ENCODE measurements at regions not wholly inside any gene's neighbourhood (a gene's known extent, or its start where the extent isn't known, plus 50 kb on each side); places are given as distances from the start of the nearest gene placed in this dataset.

- Histone ChIP-seq H3K9me3 (no peaks in the 10 kb centered on the region), H3K4me1 (peaks cover 0 to 27% (median 7%) of the 10 kb centered on the region in 4 donors), H3K36me3 (no peaks in the 10 kb centered on the region), H3K27me3 (no peaks in the 10 kb centered on the region), H3K4me3 (peak overlapping the region; percentile 47 to 77 (median 62)), H3K27ac (peak overlapping the region; percentile 86 to 95 (median 94))
- TF ChIP-seq POLR2A (IDR thresholded peaks at IDR 0.05) (no peak), CTCF (IDR thresholded peaks at IDR 0.05) (no peak)
- DNase-seq: no peak
These were observed 61.9 kb upstream of the IRF2 start for GRCh38 chr4:184536065-184536880.

- no peak overlapping the region for H3K4me3 ChIP-seq
- DNase-seq: no peak
- TF ChIP-seq CTCF (IDR thresholded peaks at IDR 0.05) (no peak), POLR2A (IDR thresholded peaks at IDR 0.05) (no peak)
- H3K27ac ChIP-seq: peak overlapping the region; percentile 38 to 86 (median 57)
- peaks cover 0 to 27% (median 7%) of the 10 kb centered on the region in 4 donors for H3K4me1 ChIP-seq
- no peaks in the 10 kb centered on the region for H3K27me3 ChIP-seq
- no peaks in the 10 kb centered on the region for H3K36me3 ChIP-seq
- H3K9me3 ChIP-seq: no peaks in the 10 kb centered on the region
These were observed 60.4 kb upstream of the IRF2 start for GRCh38 chr4:184534511-184535391.

- DNase-seq: no peak
- Histone ChIP-seq H3K27me3 (no peaks in the 10 kb centered on the region), H3K27ac (peak overlapping the region; percentile 34 to 86 (median 52)), H3K9me3 (no peaks in the 10 kb centered on the region), H3K4me3 (no peak overlapping the region), H3K36me3 (no peaks in the 10 kb centered on the region), H3K4me1 (peaks cover 0 to 27% (median 7%) of the 10 kb centered on the region in 4 donors)
- TF ChIP-seq CTCF (IDR thresholded peaks at IDR 0.05) (no peak), POLR2A (IDR thresholded peaks at IDR 0.05) (no peak)
These were observed 59.6 kb upstream of the IRF2 start for GRCh38 chr4:184533908-184534307.

GRCh38 chr4:184531008-184531407, 56.7 kb upstream of the IRF2 start:
- TF ChIP-seq POLR2A (IDR thresholded peaks at IDR 0.05): no peak
- DNase-seq: no peak
- no peaks in the 10 kb centered on the region for H3K9me3 ChIP-seq
- no peaks in the 10 kb centered on the region for H3K36me3 ChIP-seq
- peaks cover 0 to 16% (median 5%) of the 10 kb centered on the region in 4 donors for H3K4me1 ChIP-seq
- H3K4me3 ChIP-seq: no peak overlapping the region
- no peaks in the 10 kb centered on the region for H3K27me3 ChIP-seq
- no peak overlapping the region for H3K27ac ChIP-seq

- DNase-seq: no peak
- Histone ChIP-seq H3K4me1 (peaks cover 0 to 5% (median 2%) of the 10 kb centered on the region in 4 donors), H3K27ac (no peak overlapping the region), H3K9me3 (no peaks in the 10 kb centered on the region), H3K4me3 (no peak overlapping the region), H3K36me3 (no peaks in the 10 kb centered on the region), H3K27me3 (no peaks in the 10 kb centered on the region)
- TF ChIP-seq CTCF (IDR thresholded peaks at IDR 0.05): no peak
- no peak for TF ChIP-seq POLR2A (IDR thresholded peaks at IDR 0.05)
These were observed 54.9 kb upstream of the IRF2 start for GRCh38 chr4:184529283-184529682.

GRCh38 chr4:184528713-184529112, 54.4 kb upstream of the IRF2 start:
- Histone ChIP-seq H3K27ac (no peak overlapping the region), H3K27me3 (no peaks in the 10 kb centered on the region), H3K4me1 (no peaks in the 10 kb centered on the region), H3K36me3 (no peaks in the 10 kb centered on the region), H3K9me3 (no peaks in the 10 kb centered on the region), H3K4me3 (no peak overlapping the region)
- DNase-seq: no peak
- no peak for TF ChIP-seq POLR2A (IDR thresholded peaks at IDR 0.05)
- TF ChIP-seq CTCF (IDR thresholded peaks at IDR 0.05): no peak

Data from Peyer's patch (tissue), 4 donors.